ENCODE measurements at regions not wholly inside any gene's neighbourhood (a gene's known extent, or its start where the extent isn't known, plus 50 kb on each side); places are given as distances from the start of the nearest gene placed in this dataset.

GRCh38 chr5:122718611-122719010 lies 56.3 kb upstream of the SNX2 start:
- Mint-ChIP-seq H3K27ac (no peak overlapping the region), H3K4me1 (ENCODE audit: low read depth) (peaks cover under 1% of the 10 kb centered on the region), H3K4me3 (no peak overlapping the region), H3K27me3 (ENCODE audit: insufficient read depth) (peaks cover 10% of the 10 kb centered on the region), H3K36me3 (ENCODE audit: low read depth) (no peaks in the 10 kb centered on the region), H3K9me3 (no peaks in the 10 kb centered on the region)
- DNase-seq (ENCODE audit: low spot score), result no peak
- intact Hi-C loops (cut with micrococcal nuclease), result no loop called here

GRCh38 chr5:122719991-122720746 lies 54.7 kb upstream of the SNX2 start:
- H3K9me3 Mint-ChIP-seq, result no peaks in the 10 kb centered on the region
- peaks cover 7% of the 10 kb centered on the region for H3K27me3 Mint-ChIP-seq (ENCODE audit: insufficient read depth)
- H3K4me1 Mint-ChIP-seq (ENCODE audit: low read depth), result peaks cover 5% of the 10 kb centered on the region
- H3K4me3 Mint-ChIP-seq, result no peak overlapping the region
- no peaks in the 10 kb centered on the region for H3K36me3 Mint-ChIP-seq (ENCODE audit: low read depth)
- no peak overlapping the region for H3K27ac Mint-ChIP-seq
- DNase-seq (ENCODE audit: low spot score), result no peak
- intact Hi-C loops (cut with micrococcal nuclease), result no loop called here

- Mint-ChIP-seq H3K27me3 (ENCODE audit: insufficient read depth) (peaks cover 3% of the 10 kb centered on the region), H3K4me3 (no peak overlapping the region), H3K9me3 (no peaks in the 10 kb centered on the region), H3K36me3 (ENCODE audit: low read depth) (no peaks in the 10 kb centered on the region), H3K4me1 (ENCODE audit: low read depth) (peaks cover 5% of the 10 kb centered on the region), H3K27ac (no peak overlapping the region)
- intact Hi-C loops (cut with micrococcal nuclease), result no loop called here
- DNase-seq (ENCODE audit: low spot score), result no peak
Observed at GRCh38 chr5:122721127-122721526, 53.8 kb upstream of the SNX2 start.

GRCh38 chr5:122722341-122722740 lies 52.5 kb upstream of the SNX2 start:
- peaks cover 3% of the 10 kb centered on the region for H3K27me3 Mint-ChIP-seq (ENCODE audit: insufficient read depth)
- peaks cover 5% of the 10 kb centered on the region for H3K4me1 Mint-ChIP-seq (ENCODE audit: low read depth)
- no peak overlapping the region for H3K4me3 Mint-ChIP-seq
- H3K9me3 Mint-ChIP-seq, result no peaks in the 10 kb centered on the region
- intact Hi-C loops (cut with micrococcal nuclease), result no loop called here
- H3K27ac Mint-ChIP-seq, result no peak overlapping the region
- no peak for DNase-seq (ENCODE audit: low spot score)
- H3K36me3 Mint-ChIP-seq (ENCODE audit: low read depth), result no peaks in the 10 kb centered on the region

GRCh38 chr5:122723606-122724352 lies 51.1 kb upstream of the SNX2 start:
- intact Hi-C loops (cut with micrococcal nuclease), result no loop called here
- no peaks in the 10 kb centered on the region for H3K9me3 Mint-ChIP-seq
- H3K4me1 Mint-ChIP-seq (ENCODE audit: low read depth), result peaks cover 5% of the 10 kb centered on the region
- H3K27me3 Mint-ChIP-seq (ENCODE audit: insufficient read depth), result peaks cover 3% of the 10 kb centered on the region
- H3K4me3 Mint-ChIP-seq, result no peak overlapping the region
- H3K27ac Mint-ChIP-seq, result no peak overlapping the region
- no peak for DNase-seq (ENCODE audit: low spot score)
- no peaks in the 10 kb centered on the region for H3K36me3 Mint-ChIP-seq (ENCODE audit: low read depth)

Measured in activated T-helper 1 cell treated with anti-CD3 and anti-CD28 coated beads, Interleukin-12 subunit alpha, Interleukin-12 subunit beta, Interleukin-2, Interleukin-4 antibody, amounts not matched to agents 30 ng/mL and 10 ng/mL and 1 ng/mL, durations not matched to agents 14 hours and 24 hours and 36 hours (primary cell).